ENCODE measurements at regions not wholly inside any gene's neighbourhood (a gene's known extent, or its start where the extent isn't known, plus 50 kb on each side); places are given as distances from the start of the nearest gene placed in this dataset.

DNA sequence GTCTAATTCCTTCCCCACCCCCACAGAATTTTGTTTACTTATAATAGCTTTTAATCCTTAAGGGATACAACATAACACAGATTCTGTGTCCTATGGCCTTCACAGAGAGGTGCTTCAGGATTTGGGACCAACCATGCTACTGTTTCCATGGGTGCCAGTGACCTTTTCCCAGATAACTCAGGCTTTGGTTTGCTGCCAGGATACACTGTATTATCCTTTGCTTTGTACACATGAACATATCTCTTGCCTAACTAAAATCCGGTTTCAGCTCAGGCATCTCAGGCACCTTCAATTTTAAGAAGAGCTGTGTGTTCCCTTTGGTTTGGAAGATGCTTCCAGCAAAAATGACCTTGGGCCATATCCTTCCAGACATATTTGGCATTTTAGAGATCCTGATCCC is 428.4 kb upstream of the CDH5 start:
- no peak for DNase-seq

GRCh38 chr16:65937455-65937854 is 429.0 kb upstream of the CDH5 start:
- DNase-seq = no peak

DNA sequence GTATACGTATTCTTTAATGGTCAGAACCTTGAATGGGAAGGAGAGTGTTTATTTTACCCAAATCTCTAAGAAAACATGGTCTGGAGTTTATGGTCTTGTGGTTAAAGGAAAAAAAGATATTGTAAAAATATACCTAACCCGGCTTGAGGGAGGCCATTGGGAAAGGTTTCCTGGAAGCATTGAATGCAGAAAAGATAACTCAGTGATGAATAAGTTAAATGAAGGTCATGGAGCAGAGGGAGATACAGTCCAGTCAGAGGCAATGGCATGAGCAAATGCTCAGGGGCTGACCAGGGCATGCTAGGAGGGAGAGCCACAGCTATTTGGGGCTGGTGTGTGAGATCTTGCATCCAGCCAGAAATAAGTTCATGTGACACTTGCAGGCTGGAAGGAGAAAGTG is 430.4 kb upstream of the CDH5 start:
- DNase-seq = no peak

DNA sequence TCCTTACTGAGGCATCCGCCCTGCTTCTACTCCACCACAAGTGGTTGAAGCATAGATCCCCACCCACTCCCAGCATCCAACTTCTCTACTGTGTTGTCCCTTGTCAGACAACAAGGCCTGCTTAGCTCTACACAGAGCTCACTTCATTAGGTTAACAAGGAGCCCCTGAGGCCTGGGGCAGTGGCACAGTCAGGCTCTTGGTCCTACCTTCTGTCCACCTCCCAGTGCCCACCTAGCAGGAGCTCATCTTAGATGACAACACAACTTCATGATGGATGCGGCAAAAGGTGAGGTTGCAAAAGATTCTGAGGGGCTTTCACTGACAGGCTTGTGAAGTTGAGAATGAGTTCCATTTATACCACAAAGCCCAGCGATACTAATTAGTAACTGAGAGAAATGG is 432.0 kb upstream of the CDH5 start:
- no peak for DNase-seq

- no peak for DNase-seq
Observed at GRCh38 chr16:65933703-65934102, 432.8 kb upstream of the CDH5 start.

DNA sequence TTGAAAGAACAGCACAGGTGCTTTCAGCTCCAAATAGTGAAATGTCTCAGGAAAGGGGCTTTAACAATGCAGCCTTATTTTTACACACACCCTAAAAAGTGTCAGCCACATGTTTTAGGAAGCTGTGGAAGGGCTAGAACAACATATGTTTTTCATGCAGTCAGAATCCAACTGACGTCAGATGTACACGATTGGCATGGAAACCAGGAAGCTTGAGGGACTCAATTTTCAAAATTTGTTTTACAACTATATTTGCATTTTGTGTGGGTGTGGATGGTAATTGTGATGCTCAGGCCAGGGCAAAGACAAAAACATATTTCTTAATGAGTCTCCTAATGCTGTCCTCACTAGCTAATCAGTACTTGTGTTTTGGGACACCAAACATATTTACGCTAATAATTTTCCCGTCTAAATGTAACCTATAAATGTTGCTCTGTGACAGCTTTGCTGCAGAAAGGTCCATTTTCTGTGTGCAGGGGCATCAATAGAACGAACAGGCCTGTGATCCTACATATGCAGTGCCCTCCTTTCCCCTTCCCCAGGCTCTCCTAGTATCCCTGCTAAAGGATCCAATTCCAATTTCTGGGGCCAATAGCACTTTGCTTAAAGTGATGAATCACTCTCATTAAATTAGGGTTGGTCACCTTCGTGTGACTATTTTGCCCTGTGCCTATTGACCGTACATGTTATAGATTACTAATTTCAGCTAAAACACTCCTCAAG is 434.0 kb upstream of the CDH5 start:
- no peak for DNase-seq

- no peak for DNase-seq
Observed at GRCh38 chr16:65922923-65923322, 443.6 kb upstream of the CDH5 start.

- DNase-seq = no peak
Observed at GRCh38 chr16:65919986-65920376, 446.5 kb upstream of the CDH5 start.

- DNase-seq = no peak
Observed at GRCh38 chr16:65919145-65919985, 447.1 kb upstream of the CDH5 start.

DNA sequence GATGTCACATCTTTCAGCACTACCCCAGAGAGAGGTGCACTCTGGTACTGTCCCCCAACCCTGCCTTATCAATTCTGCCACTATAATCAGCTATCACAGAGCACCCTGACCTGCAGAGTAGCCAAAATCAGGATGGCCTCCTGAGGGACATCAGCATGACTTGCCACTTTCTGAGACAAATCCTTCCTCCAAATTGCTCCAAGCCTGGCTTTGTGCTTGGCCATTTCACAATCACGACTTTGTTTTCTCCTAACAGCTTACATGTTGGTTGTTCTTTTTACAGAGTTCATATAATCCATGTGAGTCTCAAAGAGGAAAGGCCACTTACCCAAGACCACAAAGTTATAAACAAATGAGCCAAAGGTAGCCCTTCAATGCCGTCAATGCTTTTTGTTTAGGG is 449.0 kb upstream of the CDH5 start:
- no peak for DNase-seq

- no peak for DNase-seq
Observed at GRCh38 chr16:65916995-65917394, 449.5 kb upstream of the CDH5 start.

DNA sequence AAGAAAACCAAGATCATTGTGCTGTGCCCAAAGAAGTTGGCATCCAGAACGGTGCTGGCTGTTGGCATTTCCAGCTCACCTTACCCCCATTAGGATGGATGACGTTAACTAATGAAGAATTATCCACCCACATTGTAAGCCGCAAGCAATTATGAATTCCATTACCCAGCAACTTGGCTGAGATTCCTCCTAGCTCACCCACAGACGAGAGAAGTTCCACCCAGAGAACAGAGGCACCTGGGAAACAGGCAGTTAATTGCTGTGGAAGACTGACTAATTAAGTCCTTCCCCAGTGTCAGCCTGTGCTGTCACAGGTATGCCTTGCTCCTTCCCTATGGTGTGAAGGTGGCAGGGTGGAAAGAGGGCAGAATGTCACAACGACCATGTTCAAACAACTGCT is 456.2 kb upstream of the CDH5 start:
- no peak for DNase-seq

GRCh38 chr16:65909310-65910050 is 457.0 kb upstream of the CDH5 start:
- DNase-seq = no peak

DNA sequence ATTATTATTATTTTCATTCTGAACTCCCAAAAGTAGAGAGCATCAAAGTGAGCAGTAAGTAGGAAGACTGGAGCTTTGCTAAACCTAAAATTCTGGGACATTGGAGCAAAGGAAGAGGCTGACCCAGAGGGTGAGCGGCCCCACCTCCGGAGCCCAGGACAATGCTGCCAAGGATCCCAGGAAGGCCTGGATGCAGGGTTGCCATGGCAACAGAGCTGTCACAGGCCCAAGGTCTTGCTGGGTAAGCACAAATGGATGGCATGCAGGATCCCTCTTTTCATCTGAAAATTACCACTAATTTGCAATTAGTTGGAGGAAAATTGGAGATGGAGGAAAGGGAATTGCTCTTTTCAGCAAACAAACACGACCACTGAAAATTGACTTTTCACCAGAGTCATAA is 457.9 kb upstream of the CDH5 start:
- no peak for DNase-seq

DNA sequence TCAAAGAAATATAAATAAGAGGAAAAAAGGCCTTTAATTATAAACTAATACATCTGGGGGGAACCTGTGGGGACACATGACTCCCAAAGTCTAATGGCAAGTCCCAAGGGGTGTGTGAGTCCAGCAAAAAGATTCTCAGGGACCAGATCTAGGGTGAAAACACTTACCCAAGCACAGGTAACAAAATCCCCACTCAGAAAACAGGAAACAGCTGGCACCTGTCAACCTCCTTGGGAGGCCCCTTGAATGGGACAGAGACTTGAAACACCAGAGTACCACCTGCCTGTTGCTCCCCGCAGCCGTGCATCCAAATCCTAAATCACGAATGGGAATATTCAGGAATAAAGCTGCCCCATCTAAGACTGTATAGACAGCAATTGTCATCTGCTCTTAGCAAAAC is 461.2 kb upstream of the CDH5 start:
- DNase-seq = no peak

GRCh38 chr16:65896448-65897153 is 469.9 kb upstream of the CDH5 start:
- no peak for DNase-seq

DNA sequence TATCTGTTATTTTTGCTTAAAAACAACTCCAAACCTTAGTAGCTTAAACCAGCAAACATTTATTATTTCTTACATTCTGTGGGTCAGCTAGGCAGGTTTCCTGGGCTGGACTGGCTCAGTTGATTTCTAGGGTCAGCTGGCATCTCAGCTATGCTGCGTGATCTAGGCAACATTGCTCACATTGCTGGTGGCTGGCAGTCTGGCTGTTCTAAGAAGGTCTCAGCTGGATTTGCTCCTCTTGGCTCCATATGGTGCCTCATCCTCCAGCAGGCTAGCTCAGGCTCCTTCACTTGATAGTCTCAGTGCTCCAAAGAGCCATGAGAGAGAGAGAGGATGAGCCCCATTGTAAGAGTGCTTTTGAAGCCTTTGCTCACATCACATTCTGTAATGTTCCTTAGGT is 470.6 kb upstream of the CDH5 start:
- DNase-seq = no peak

GRCh38 chr16:65895486-65895885 is 471.0 kb upstream of the CDH5 start:
- DNase-seq = no peak

GRCh38 chr16:65890203-65890602 is 476.3 kb upstream of the CDH5 start:
- DNase-seq = no peak

GRCh38 chr16:65889533-65889966 is 476.9 kb upstream of the CDH5 start:
- no peak for DNase-seq

DNA sequence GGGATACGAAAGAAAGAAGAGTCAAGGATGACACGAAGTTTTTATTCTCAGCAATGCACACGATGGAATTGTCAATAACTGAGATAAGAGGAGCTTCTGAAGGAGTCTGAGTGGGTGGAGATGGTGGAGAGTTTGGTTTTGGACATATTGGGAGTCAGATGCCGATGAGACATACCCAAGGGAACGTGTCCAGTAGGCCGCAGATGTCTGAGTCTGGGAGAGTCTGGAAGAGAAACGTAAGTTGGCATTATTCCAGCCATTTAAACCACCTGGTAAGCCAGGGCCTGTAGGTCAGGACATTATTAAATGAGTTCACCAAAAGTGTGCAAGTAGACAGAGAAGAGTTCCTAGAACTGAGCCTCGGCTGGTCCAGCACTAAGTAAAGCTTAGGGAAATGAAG is 478.3 kb upstream of the CDH5 start:
- DNase-seq = no peak

DNA sequence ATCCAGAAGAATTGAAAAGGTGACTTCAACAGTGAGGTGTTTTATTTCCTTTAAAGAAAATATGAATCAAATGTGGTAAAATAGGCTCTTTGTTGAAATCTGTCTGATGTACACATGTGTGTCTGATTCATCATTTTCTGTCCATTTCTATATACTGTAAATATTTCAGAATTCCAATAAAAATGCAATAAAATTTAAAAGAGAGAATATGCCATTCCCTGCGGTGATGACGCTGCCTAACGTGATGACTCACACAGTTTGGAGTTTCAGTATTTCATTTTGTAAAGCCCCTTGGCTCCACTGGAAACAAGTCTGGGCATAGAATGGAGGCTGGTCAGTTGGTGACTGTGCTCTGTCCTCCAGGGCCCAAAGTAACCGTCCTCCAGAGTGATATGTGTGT is 482.5 kb upstream of the CDH5 start:
- no peak for DNase-seq

DNA sequence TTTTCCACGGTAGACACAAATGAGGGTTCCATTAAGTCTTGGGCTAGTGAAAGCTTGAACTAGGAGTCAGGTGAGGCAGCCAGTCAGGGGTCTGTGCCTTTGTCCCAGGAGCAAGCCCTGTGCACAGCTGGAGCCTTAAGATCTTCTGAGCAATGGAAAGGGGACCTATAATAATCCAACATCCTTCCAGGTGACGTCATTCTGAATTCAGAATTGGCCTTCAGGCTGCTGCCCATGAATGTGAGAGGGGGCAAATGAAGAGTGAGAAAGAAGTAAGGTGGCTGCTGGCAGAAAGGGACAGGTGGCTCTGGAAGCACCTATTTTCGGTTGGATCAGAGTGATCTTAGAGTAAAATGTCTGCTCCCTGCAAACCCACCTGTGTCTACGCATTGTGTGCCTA is 488.1 kb upstream of the CDH5 start:
- DNase-seq = no peak
